ENCODE measurements at regions not wholly inside any gene's neighbourhood (a gene's known extent, or its start where the extent isn't known, plus 50 kb on each side); places are given as distances from the start of the nearest gene placed in this dataset.
"Not testable (repeated sequence)": the region's sequence is repeated elsewhere in the genome, so short reads cannot be mapped to it uniquely, and the experiment has no call there.

- no peak for DNase-seq (ENCODE audit: extremely low read depth, low read depth)
- no peak overlapping the region for H3K4me3 ChIP-seq (replicated peaks; ENCODE audit: low read depth, low read length)
- TF ChIP-seq CTCF (IDR thresholded peaks at IDR 0.05; ENCODE audit: low read depth, low read length, missing control alignments), result no peak
Observed at GRCh38 chr3:75906555-75907112, 121.3 kb upstream of the ZNF717 start.

GRCh38 chr3:75913800-75914350, 128.5 kb upstream of the ZNF717 start:
- no peak for TF ChIP-seq CTCF (IDR thresholded peaks at IDR 0.05; ENCODE audit: low read depth, low read length, missing control alignments)
- H3K4me3 ChIP-seq (replicated peaks; ENCODE audit: low read depth, low read length), result no peak overlapping the region
- DNase-seq (ENCODE audit: extremely low read depth, low read depth), result no peak

GRCh38 chr3:75914741-75915140, 129.4 kb upstream of the ZNF717 start:
- not testable (repeated sequence) for H3K4me3 ChIP-seq (replicated peaks; ENCODE audit: low read depth, low read length); DNase-seq (ENCODE audit: extremely low read depth, low read depth)

- H3K4me3 ChIP-seq (replicated peaks; ENCODE audit: low read depth, low read length), result no peak overlapping the region
- DNase-seq (ENCODE audit: extremely low read depth, low read depth), result no peak
- TF ChIP-seq CTCF (IDR thresholded peaks at IDR 0.05; ENCODE audit: low read depth, low read length, missing control alignments), result no peak
Observed at GRCh38 chr3:75938921-75939320, 153.6 kb upstream of the ZNF717 start.

- no peak for TF ChIP-seq CTCF (IDR thresholded peaks at IDR 0.05; ENCODE audit: low read depth, low read length, missing control alignments)
- no peak for DNase-seq (ENCODE audit: extremely low read depth, low read depth)
- H3K4me3 ChIP-seq (replicated peaks; ENCODE audit: low read depth, low read length), result no peak overlapping the region
Observed at GRCh38 chr3:75951941-75952340, 166.6 kb upstream of the ZNF717 start.

GRCh38 chr3:75960031-75960430, 174.7 kb upstream of the ZNF717 start:
- H3K4me3 ChIP-seq (replicated peaks; ENCODE audit: low read depth, low read length); DNase-seq (ENCODE audit: extremely low read depth, low read depth): not testable (repeated sequence)

- not testable (repeated sequence) for H3K4me3 ChIP-seq (replicated peaks; ENCODE audit: low read depth, low read length); DNase-seq (ENCODE audit: extremely low read depth, low read depth)
Observed at GRCh38 chr3:75962054-75962453, 176.7 kb upstream of the ZNF717 start.

GRCh38 chr3:75967071-75967470, 181.7 kb upstream of the ZNF717 start:
- no peak for DNase-seq (ENCODE audit: extremely low read depth, low read depth)
- no peak overlapping the region for H3K4me3 ChIP-seq (replicated peaks; ENCODE audit: low read depth, low read length)
- TF ChIP-seq CTCF (IDR thresholded peaks at IDR 0.05; ENCODE audit: low read depth, low read length, missing control alignments), result no peak
